Mesendoderm (in vitro differentiated cells): ENCODE measurements at regions not wholly inside any gene's neighbourhood (a gene's known extent, or its start where the extent isn't known, plus 50 kb on each side); places are given as distances from the start of the nearest gene placed in this dataset.
"Not testable (repeated sequence)": the region's sequence is repeated elsewhere in the genome, so short reads cannot be mapped to it uniquely, and the experiment has no call there.

ENCODE experiments used
- DNase-seq: peaks from one replicate; pipeline ENCODE4 v3.0.0; 2013
- H2AK5ac ChIP-seq: 2 replicates; pipeline ENCODE4 v1.6.1; 2013; ENCODE audit warnings: low read length, inconsistent platforms
- H2BK120ac ChIP-seq: 2 replicates; pipeline ENCODE4 v1.6.1; 2013; ENCODE audit warnings: low read depth, mild to moderate bottlenecking, low read length, moderate library complexity, mixed read lengths
- H2BK15ac ChIP-seq: replicated peaks from 2 replicates; pipeline ENCODE4 v1.6.1; 2013; ENCODE audit warnings: low read depth, mild to moderate bottlenecking, moderate library complexity
- H2BK5ac ChIP-seq: 2 replicates; pipeline ENCODE4 v1.6.1; 2013; ENCODE audit warnings: low read length, inconsistent platforms
- H3K18ac ChIP-seq: 2 replicates; pipeline ENCODE4 v1.6.1; 2013; ENCODE audit warnings: mild to moderate bottlenecking, low read length, mixed read lengths
- H3K23ac ChIP-seq: one replicate; pipeline ENCODE4 v1.6.1; 2013; ENCODE audit warnings: low read length
- H3K27ac ChIP-seq: 2 replicates; pipeline ENCODE4 v1.5.1; 2013; ENCODE audit warnings: low read depth, mild to moderate bottlenecking, inconsistent platforms, low read length, moderate library complexity
- H3K27me3 ChIP-seq: 2 replicates; pipeline ENCODE4 v1.6.1; 2013; ENCODE audit warnings: low read length, control low read depth, mild to moderate bottlenecking, inconsistent platforms; ENCODE audit not compliant: insufficient read depth, poor library complexity
- H3K36me3 ChIP-seq: 2 replicates; pipeline ENCODE4 v1.6.1; 2013; ENCODE audit warnings: low read length, inconsistent platforms; ENCODE audit not compliant: control insufficient read depth, insufficient read depth
- H3K4ac ChIP-seq: one replicate; pipeline ENCODE4 v1.6.1; 2013; ENCODE audit warnings: low read depth, mild to moderate bottlenecking, low read length, moderate library complexity
- H3K4me1 ChIP-seq: 2 replicates; pipeline ENCODE4 v1.6.1; 2013; ENCODE audit warnings: low read depth, low read length, inconsistent platforms; ENCODE audit not compliant: control insufficient read depth
- H3K4me2 ChIP-seq: 2 replicates; pipeline ENCODE4 v1.6.1; 2013; ENCODE audit warnings: low read length
- H3K4me3 ChIP-seq: 2 replicates; pipeline ENCODE4 v1.5.1; 2013; ENCODE audit warnings: mild to moderate bottlenecking, low read length
- H3K56ac ChIP-seq: one replicate; pipeline ENCODE4 v1.6.1; 2013; ENCODE audit warnings: low read length
- H3K79me1 ChIP-seq: 2 replicates; pipeline ENCODE4 v1.6.1; 2013; ENCODE audit warnings: low read length, inconsistent platforms
- H3K79me2 ChIP-seq: 2 replicates; pipeline ENCODE4 v1.6.1; 2013; ENCODE audit warnings: mild to moderate bottlenecking, low read length; ENCODE audit not compliant: control insufficient read depth, insufficient read depth
- H3K9ac ChIP-seq: 2 replicates; pipeline ENCODE4 v1.6.1; 2013; ENCODE audit warnings: low read length, inconsistent platforms
- H4K5ac ChIP-seq: one replicate; pipeline ENCODE4 v1.6.1; 2013; ENCODE audit warnings: low read length
- H4K8ac ChIP-seq: one replicate; pipeline ENCODE4 v1.6.1; 2013; ENCODE audit warnings: low read depth, mild to moderate bottlenecking, control low read depth, low read length, moderate library complexity
- WGBS: extraction: QIAGEN DNeasy Blood & Tissue Kit; methylation state at CpG from one replicate; pipeline ENCODE4 v1.1.7; 2013; ENCODE audit warnings: low lambda C conversion rate, missing lambda C conversion rate; ENCODE audit not compliant: insufficient coverage; ENCODE audit errors: extremely low coverage; 5-methylcytosine and 5-hydroxymethylcytosine counted together

DNA sequence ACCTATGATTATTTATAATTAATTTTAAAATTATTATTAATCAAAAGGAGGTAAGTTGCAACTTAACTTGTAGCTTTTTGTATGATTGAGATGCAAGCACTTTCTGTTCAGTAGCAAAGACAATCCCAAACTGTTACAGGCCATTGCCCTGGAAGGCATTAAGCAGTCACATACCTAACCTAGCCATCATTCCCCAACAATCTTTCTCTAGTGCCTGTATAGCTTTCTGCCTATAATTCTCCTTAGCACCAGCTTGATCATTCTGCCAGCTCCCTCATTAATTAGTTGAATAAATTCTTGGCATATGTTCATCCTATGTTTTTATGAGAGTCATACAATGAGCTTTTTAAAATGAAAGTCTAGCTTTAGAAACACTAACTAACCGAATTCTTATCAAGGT, 178.9 kb upstream of the TMEM106B start:
- Histone ChIP-seq H4K8ac (no peak overlapping the region), H2BK5ac (peak overlapping the region; percentile 13), H3K56ac (no peak overlapping the region), H3K4me3 (no peak overlapping the region), H2BK120ac (no peak overlapping the region), H3K9ac (no peak overlapping the region), H3K79me1 (no peaks in the 10 kb centered on the region), H4K5ac (no peak overlapping the region), H3K4me1 (no peaks in the 10 kb centered on the region), H3K79me2 (no peaks in the 10 kb centered on the region), H3K23ac (no peak overlapping the region), H3K4me2 (no peak overlapping the region), H3K36me3 (no peaks in the 10 kb centered on the region), H2BK15ac (no peak overlapping the region), H2AK5ac (no peak overlapping the region), H3K18ac (no peak overlapping the region), H3K4ac (no peak overlapping the region), H3K27me3 (no peaks in the 10 kb centered on the region), H3K27ac (no peak overlapping the region)
- no CpG with 5 or more reads among the region's 1 CpG for WGBS
- peak; percentile 63 for DNase-seq

DNA sequence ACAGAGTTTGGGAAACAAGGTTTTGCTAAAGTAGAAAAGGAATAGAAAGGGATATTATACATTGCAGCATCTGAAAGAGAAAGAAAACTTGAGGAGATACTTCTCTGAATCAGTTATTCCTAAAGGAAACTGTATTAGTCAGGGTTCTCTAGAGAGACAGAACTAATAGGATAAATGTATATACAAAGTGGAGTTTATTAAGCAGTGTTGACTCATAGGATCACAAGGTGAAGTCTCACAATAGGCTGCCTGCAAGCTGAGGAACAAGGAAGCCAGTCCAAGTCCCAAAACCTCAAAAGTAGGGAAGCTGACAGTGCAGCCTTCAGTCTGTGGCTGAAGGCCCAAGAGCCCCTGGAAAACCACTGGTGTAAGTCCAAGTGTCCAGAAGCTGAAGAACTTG, 167.6 kb upstream of the TMEM106B start:
- H2AK5ac ChIP-seq, result not testable (repeated sequence)

DNA sequence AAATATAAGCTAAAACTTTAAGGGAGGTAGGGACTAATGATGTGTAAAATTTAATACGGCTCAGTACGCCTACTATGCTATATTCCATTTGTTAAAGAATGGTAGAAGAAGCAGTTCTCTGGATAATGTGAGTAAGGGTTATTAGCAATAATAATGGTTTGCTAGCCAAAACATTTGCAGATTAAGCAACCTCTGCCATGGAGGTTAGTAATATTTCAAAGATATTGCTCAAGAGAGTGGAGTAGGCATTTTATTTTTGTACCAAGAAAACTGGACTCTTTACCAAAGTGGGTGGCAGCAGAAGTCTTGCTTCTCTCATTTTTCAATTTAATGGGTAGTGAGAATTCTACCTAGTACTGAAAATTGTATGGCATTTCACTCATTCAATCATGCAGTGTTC, 158.9 kb upstream of the TMEM106B start:
- Histone ChIP-seq H4K8ac (no peak overlapping the region), H3K9ac (no peak overlapping the region), H3K23ac (no peak overlapping the region), H3K4ac (no peak overlapping the region), H3K4me3 (no peak overlapping the region), H2BK5ac (no peak overlapping the region), H3K27me3 (no peaks in the 10 kb centered on the region), H3K18ac (no peak overlapping the region), H3K56ac (no peak overlapping the region), H3K36me3 (no peaks in the 10 kb centered on the region), H3K4me2 (no peak overlapping the region), H4K5ac (no peak overlapping the region), H3K4me1 (no peaks in the 10 kb centered on the region), H3K27ac (no peak overlapping the region), H2BK15ac (no peak overlapping the region), H2AK5ac (no peak overlapping the region), H3K79me2 (no peaks in the 10 kb centered on the region), H2BK120ac (no peak overlapping the region), H3K79me1 (no peaks in the 10 kb centered on the region)
- no peak for DNase-seq
- WGBS, result no CpG with 5 or more reads among the region's 2 CpGs

More for the DNA sequence above, 167.6 kb upstream of the TMEM106B start:
- H3K79me1 ChIP-seq, H3K4ac ChIP-seq, H3K27ac ChIP-seq, H3K79me2 ChIP-seq, H3K23ac ChIP-seq, H3K36me3 ChIP-seq, H2BK120ac ChIP-seq, H4K5ac ChIP-seq, H3K9ac ChIP-seq, H3K18ac ChIP-seq, H4K8ac ChIP-seq, H3K56ac ChIP-seq, DNase-seq, H2BK15ac ChIP-seq, H2BK5ac ChIP-seq, H3K4me2 ChIP-seq, H3K4me3 ChIP-seq, H3K4me1 ChIP-seq, H3K27me3 ChIP-seq: not testable (repeated sequence)

DNA sequence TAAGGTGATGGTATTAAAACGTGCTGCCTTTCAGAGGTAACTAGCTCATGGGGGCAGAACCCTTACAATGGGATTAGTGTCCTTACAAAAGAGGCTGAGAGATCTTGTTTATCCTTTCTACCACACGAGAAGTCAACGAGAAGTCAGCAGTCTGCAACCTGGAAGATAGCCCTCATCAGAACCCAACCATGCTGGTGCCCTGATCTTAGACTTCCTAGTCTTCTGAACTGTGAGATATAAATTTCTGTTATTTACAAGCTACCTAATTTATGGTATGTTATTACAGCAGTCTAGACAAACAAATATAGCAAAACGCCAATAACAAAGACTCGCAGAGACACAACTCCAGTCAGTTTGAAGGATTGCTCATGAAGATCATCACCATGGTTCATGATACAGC, 157.5 kb upstream of the TMEM106B start:
- H3K36me3 ChIP-seq, result no peaks in the 10 kb centered on the region
- H3K79me2 ChIP-seq, result no peaks in the 10 kb centered on the region
- no peak overlapping the region for H2AK5ac ChIP-seq
- H3K4me3 ChIP-seq, result no peak overlapping the region
- H3K27ac ChIP-seq, result no peak overlapping the region
- H3K56ac ChIP-seq, result no peak overlapping the region
- H3K23ac ChIP-seq, result no peak overlapping the region
- H3K4me1 ChIP-seq, result no peaks in the 10 kb centered on the region
- no peak overlapping the region for H2BK15ac ChIP-seq
- no peak for DNase-seq
- H4K8ac ChIP-seq, result no peak overlapping the region
- H3K27me3 ChIP-seq, result no peaks in the 10 kb centered on the region
- no peak overlapping the region for H2BK5ac ChIP-seq
- no peak overlapping the region for H3K4me2 ChIP-seq
- H2BK120ac ChIP-seq, result no peak overlapping the region
- no peak overlapping the region for H3K18ac ChIP-seq
- H3K4ac ChIP-seq, result no peak overlapping the region
- H4K5ac ChIP-seq, result no peak overlapping the region
- H3K79me1 ChIP-seq, result no peaks in the 10 kb centered on the region
- no CpG with 5 or more reads among the region's 5 CpGs for WGBS
- H3K9ac ChIP-seq, result no peak overlapping the region

DNA sequence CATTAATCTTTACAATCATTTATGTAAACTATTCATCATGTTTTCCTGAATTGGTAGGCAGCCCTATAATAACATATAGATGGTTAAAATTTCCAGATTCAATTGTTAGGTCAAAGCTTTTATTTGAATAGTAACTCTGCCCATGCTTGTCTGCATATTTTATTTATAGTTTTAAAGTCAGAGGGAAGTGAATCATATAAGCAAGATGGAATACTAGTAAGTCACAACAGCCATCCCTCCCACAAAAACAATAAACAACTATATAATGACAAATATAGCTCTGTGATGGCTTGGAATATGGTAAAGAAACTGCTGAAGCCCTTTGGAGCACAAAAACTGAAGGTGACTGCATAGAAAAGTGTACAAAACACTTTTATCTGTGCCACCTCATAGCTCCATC, 156.3 kb upstream of the TMEM106B start:
- H2BK5ac ChIP-seq, result no peak overlapping the region

DNA sequence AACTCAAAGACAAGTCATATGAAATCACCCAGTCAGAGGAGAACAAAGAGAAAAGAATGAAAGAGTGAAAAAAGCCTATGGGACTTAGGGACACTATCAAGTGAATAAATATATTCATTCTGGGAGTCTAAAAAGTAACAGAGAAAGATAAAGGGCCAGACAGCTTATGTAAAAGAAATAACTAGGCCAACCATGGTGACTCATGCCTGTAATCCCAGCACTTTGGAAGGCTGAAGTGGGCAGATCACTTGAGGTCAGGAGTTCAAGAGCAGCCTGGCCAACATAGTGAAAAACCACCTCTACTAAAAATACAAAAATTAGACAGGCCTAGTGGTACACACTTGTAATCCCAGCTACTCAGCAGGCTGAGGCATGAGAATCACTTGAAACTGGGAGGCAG, 154.7 kb upstream of the TMEM106B start:
- H4K5ac ChIP-seq, result no peak overlapping the region

More for the DNA sequence above, 156.3 kb upstream of the TMEM106B start:
- no peak overlapping the region for H3K56ac ChIP-seq
- H3K18ac ChIP-seq, result no peak overlapping the region
- H3K4me1 ChIP-seq, result no peaks in the 10 kb centered on the region
- H3K4ac ChIP-seq, result no peak overlapping the region
- H2BK120ac ChIP-seq, result no peak overlapping the region
- H3K79me2 ChIP-seq, result no peaks in the 10 kb centered on the region
- H3K9ac ChIP-seq, result no peak overlapping the region
- H3K4me3 ChIP-seq, result no peak overlapping the region
- no peaks in the 10 kb centered on the region for H3K27me3 ChIP-seq
- no peak overlapping the region for H3K27ac ChIP-seq
- H2AK5ac ChIP-seq, result no peak overlapping the region
- H4K5ac ChIP-seq, result no peak overlapping the region
- H4K8ac ChIP-seq, result no peak overlapping the region
- H2BK15ac ChIP-seq, result no peak overlapping the region
- no peaks in the 10 kb centered on the region for H3K36me3 ChIP-seq
- H3K23ac ChIP-seq, result no peak overlapping the region
- H3K4me2 ChIP-seq, result no peak overlapping the region
- DNase-seq, result no peak
- no peaks in the 10 kb centered on the region for H3K79me1 ChIP-seq

More for the DNA sequence above, 154.7 kb upstream of the TMEM106B start:
- Histone ChIP-seq H3K4me2 (no peak overlapping the region), H3K56ac (no peak overlapping the region), H3K36me3 (no peaks in the 10 kb centered on the region), H2BK15ac (no peak overlapping the region), H3K4me3 (no peak overlapping the region), H3K79me2 (no peaks in the 10 kb centered on the region), H3K18ac (no peak overlapping the region), H3K23ac (no peak overlapping the region), H3K4ac (no peak overlapping the region), H3K9ac (no peak overlapping the region), H3K4me1 (no peaks in the 10 kb centered on the region), H2BK5ac (no peak overlapping the region), H3K79me1 (no peaks in the 10 kb centered on the region), H3K27me3 (no peaks in the 10 kb centered on the region), H3K27ac (no peak overlapping the region), H4K8ac (no peak overlapping the region), H2BK120ac (no peak overlapping the region), H2AK5ac (no peak overlapping the region)
- DNase-seq, result no peak
